GM12878 (cell line): ENCODE measurements at regions not wholly inside any gene's neighbourhood (a gene's known extent, or its start where the extent isn't known, plus 50 kb on each side); places are given as distances from the start of the nearest gene placed in this dataset.

ENCODE experiments used
- CHD2 ChIP-seq: IDR thresholded peaks from 2 replicates; pipeline ENCODE4 v1.6.1; 2011; ENCODE audit warnings: low read depth, low read length, improper control_type of control experiment, borderline replicate concordance
- EP300 ChIP-seq, 2 experiments: fragments of 150-350 bp in 1 of 2; IDR thresholded peaks; 2 replicates each; pipeline ENCODE4 v1.6.1; 2011 to 2012; ENCODE audit warnings: low read depth in 2 of 2, low read length in 2 of 2, borderline replicate concordance in 1 of 2, improper control_type of control experiment in 1 of 2, inconsistent platforms in 1 of 2; ENCODE audit not compliant: control insufficient read depth in 1 of 2
- GABPA ChIP-seq: IDR thresholded peaks from 2 replicates; pipeline ENCODE4 v1.6.1; 2014; ENCODE audit warnings: antibody characterized with exemption, low read depth, mild to moderate bottlenecking, inconsistent platforms
- HDGF ChIP-seq: fragments of 450-650 bp; IDR thresholded peaks from 2 replicates; pipeline ENCODE4 v1.6.1; 2016; ENCODE audit warnings: antibody characterized with exemption
- MTA2 ChIP-seq: fragments of 450-650 bp; IDR thresholded peaks from 2 replicates; pipeline ENCODE4 v1.6.1; 2016; ENCODE audit warnings: low read depth, mild to moderate bottlenecking, moderate library complexity
- MXI1 ChIP-seq: fragments of 150-350 bp; IDR thresholded peaks from 2 replicates; pipeline ENCODE4 v1.6.1; 2011; ENCODE audit warnings: low read depth, mild to moderate bottlenecking, inconsistent platforms, low read length, improper control_type of control experiment
- NFXL1 ChIP-seq: fragments of 450-650 bp; IDR thresholded peaks from 2 replicates; pipeline ENCODE4 v1.6.1; 2017; ENCODE audit warnings: antibody characterized with exemption, mild to moderate bottlenecking, borderline replicate concordance
- POLR2A ChIP-seq: IDR thresholded peaks from 2 replicates; pipeline ENCODE4 v1.6.1; 2011; ENCODE audit warnings: low read depth, mild to moderate bottlenecking, low read length
- POLR2AphosphoS5 ChIP-seq: IDR thresholded peaks from 2 replicates; pipeline ENCODE4 v1.6.1; 2011; ENCODE audit warnings: mild to moderate bottlenecking, low read length, inconsistent platforms
- SUPT20H ChIP-seq: IDR thresholded peaks from 2 replicates; pipeline ENCODE4 v1.6.1; 2011; ENCODE audit warnings: low read depth, mild to moderate bottlenecking, low read length, moderate library complexity, borderline replicate concordance; ENCODE audit not compliant: control insufficient read depth
- ZNF384 ChIP-seq: IDR thresholded peaks from 2 replicates; pipeline ENCODE4 v1.6.1; 2012; ENCODE audit warnings: low read depth, mild to moderate bottlenecking, low read length, improper control_type of control experiment, borderline replicate concordance
- TF ChIP-seq, protein P1 (sequence below): fragments of 450-650 bp; formaldehyde crosslinking; IDR thresholded peaks from 2 replicates; pipeline ENCODE4 v1.4.0; 2020; ENCODE audit warnings: mild to moderate bottlenecking, moderate library complexity
- TF ChIP-seq, protein P2 (sequence below), 3 experiments: IDR thresholded peaks in 2 of 3; conservative IDR thresholded peaks in 1 of 3; 2 replicates each; pipeline ENCODE4 v1.5.1; 2011; ENCODE audit warnings: low read depth in 3 of 3, low read length in 3 of 3, mild to moderate bottlenecking in 3 of 3, control low read depth in 2 of 3, moderate library complexity in 2 of 3, inconsistent platforms in 1 of 3, mixed read lengths in 1 of 3; ENCODE audit not compliant: control insufficient read depth in 2 of 3, insufficient read depth in 1 of 3; ENCODE audit errors: extremely low read depth in 1 of 3

DNA sequence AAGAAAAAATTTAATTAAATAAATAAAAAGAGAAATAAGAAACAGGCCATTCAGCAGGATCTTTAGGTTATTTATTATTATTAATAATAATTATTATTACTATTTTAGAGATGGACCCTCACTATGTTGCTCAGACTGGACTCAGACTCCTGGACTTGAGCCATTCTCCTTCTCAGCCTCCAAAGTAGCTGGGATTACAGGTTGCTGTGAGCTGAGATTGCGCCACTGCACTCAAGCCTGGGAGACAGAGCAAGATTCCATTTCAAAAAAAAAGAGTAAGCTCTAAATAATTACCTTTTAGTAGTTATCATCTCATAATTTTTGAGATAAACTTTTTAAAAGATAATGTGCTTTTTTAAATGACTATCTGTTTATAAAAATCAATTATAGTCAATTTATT lies 1102.8 kb upstream of the GJE1 start:
- TF ChIP-seq, protein P1, sequence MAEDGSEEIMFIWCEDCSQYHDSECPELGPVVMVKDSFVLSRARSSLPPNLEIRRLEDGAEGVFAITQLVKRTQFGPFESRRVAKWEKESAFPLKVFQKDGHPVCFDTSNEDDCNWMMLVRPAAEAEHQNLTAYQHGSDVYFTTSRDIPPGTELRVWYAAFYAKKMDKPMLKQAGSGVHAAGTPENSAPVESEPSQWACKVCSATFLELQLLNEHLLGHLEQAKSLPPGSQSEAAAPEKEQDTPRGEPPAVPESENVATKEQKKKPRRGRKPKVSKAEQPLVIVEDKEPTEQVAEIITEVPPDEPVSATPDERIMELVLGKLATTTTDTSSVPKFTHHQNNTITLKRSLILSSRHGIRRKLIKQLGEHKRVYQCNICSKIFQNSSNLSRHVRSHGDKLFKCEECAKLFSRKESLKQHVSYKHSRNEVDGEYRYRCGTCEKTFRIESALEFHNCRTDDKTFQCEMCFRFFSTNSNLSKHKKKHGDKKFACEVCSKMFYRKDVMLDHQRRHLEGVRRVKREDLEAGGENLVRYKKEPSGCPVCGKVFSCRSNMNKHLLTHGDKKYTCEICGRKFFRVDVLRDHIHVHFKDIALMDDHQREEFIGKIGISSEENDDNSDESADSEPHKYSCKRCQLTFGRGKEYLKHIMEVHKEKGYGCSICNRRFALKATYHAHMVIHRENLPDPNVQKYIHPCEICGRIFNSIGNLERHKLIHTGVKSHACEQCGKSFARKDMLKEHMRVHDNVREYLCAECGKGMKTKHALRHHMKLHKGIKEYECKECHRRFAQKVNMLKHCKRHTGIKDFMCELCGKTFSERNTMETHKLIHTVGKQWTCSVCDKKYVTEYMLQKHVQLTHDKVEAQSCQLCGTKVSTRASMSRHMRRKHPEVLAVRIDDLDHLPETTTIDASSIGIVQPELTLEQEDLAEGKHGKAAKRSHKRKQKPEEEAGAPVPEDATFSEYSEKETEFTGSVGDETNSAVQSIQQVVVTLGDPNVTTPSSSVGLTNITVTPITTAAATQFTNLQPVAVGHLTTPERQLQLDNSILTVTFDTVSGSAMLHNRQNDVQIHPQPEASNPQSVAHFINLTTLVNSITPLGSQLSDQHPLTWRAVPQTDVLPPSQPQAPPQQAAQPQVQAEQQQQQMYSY (CRISPR knock-in tag), result no peak
- no peak for TF ChIP-seq NFXL1
- no peak for TF ChIP-seq GABPA
- TF ChIP-seq EP300 (IDR thresholded peaks at IDR 0.05; ENCODE audit: borderline replicate concordance in 1 of 2, control insufficient read depth in 1 of 2, low read depth in 2 of 2, low read length in 2 of 2), result no peak
- TF ChIP-seq MXI1, result no peak
- TF ChIP-seq ZNF384, result no peak
- no peak for TF ChIP-seq SUPT20H
- TF ChIP-seq, protein P2, sequence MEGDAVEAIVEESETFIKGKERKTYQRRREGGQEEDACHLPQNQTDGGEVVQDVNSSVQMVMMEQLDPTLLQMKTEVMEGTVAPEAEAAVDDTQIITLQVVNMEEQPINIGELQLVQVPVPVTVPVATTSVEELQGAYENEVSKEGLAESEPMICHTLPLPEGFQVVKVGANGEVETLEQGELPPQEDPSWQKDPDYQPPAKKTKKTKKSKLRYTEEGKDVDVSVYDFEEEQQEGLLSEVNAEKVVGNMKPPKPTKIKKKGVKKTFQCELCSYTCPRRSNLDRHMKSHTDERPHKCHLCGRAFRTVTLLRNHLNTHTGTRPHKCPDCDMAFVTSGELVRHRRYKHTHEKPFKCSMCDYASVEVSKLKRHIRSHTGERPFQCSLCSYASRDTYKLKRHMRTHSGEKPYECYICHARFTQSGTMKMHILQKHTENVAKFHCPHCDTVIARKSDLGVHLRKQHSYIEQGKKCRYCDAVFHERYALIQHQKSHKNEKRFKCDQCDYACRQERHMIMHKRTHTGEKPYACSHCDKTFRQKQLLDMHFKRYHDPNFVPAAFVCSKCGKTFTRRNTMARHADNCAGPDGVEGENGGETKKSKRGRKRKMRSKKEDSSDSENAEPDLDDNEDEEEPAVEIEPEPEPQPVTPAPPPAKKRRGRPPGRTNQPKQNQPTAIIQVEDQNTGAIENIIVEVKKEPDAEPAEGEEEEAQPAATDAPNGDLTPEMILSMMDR (IDR thresholded peaks at IDR 0.05 in 2 of 3, conservative IDR thresholded peaks at IDR 0.05 in 1 of 3; ENCODE audit: control insufficient read depth in 2 of 3, extremely low read depth in 1 of 3, insufficient read depth in 1 of 3, low read depth in 3 of 3, low read length in 3 of 3), result no peak
- no peak for TF ChIP-seq CHD2
- no peak for TF ChIP-seq POLR2A
- TF ChIP-seq HDGF, result no peak
- TF ChIP-seq MTA2, result no peak
- TF ChIP-seq POLR2AphosphoS5, result no peak
